ENCODE measurements at regions not wholly inside any gene's neighbourhood (a gene's known extent, or its start where the extent isn't known, plus 50 kb on each side); places are given as distances from the start of the nearest gene placed in this dataset.

DNA sequence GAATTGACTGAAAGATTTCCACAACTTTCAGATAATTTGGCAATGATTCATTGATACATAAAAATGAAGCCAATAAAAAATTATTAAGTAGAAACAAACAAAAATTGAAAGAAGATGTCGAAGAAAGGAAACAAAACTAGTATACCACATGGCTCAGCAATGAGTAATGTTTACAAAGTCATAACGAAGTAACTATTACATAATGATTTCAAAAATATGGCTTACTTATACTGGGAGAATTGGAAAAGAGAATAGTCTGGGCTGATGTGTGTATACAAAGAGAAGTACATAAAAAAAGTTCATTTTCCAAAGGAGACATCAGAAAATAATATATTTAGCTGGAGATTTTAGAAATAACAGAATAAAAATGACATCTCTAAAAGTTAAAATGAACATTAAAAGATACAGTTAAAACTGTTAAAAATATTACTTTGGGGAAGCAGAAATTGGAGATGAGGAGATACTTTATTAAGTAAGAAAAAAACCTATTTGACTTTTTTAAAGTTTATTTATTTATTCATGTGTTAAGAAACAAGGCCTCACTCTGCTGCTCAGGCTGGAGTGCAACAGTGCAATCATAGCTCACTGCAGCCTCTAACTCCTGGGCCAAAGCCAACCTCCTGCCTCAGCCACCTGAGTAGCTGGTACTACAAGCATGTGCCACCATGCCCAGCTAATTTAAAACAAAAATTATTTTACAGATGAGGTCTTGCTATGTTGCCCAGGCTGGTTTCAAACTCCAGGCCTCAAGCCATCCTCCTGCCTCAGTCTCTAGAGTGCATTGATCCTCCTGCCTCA lies 409.7 kb upstream of the PIK3C3 start:
- H3K4me3 ChIP-seq (ENCODE audit: low read depth, low read length) = no peak overlapping the region
- TF ChIP-seq, protein P1, sequence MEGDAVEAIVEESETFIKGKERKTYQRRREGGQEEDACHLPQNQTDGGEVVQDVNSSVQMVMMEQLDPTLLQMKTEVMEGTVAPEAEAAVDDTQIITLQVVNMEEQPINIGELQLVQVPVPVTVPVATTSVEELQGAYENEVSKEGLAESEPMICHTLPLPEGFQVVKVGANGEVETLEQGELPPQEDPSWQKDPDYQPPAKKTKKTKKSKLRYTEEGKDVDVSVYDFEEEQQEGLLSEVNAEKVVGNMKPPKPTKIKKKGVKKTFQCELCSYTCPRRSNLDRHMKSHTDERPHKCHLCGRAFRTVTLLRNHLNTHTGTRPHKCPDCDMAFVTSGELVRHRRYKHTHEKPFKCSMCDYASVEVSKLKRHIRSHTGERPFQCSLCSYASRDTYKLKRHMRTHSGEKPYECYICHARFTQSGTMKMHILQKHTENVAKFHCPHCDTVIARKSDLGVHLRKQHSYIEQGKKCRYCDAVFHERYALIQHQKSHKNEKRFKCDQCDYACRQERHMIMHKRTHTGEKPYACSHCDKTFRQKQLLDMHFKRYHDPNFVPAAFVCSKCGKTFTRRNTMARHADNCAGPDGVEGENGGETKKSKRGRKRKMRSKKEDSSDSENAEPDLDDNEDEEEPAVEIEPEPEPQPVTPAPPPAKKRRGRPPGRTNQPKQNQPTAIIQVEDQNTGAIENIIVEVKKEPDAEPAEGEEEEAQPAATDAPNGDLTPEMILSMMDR (IDR thresholded peaks at IDR 0.05; ENCODE audit: insufficient read depth, low read depth, low read length) = no peak
- DNase-seq (ENCODE audit: low read depth) = no peak

DNA sequence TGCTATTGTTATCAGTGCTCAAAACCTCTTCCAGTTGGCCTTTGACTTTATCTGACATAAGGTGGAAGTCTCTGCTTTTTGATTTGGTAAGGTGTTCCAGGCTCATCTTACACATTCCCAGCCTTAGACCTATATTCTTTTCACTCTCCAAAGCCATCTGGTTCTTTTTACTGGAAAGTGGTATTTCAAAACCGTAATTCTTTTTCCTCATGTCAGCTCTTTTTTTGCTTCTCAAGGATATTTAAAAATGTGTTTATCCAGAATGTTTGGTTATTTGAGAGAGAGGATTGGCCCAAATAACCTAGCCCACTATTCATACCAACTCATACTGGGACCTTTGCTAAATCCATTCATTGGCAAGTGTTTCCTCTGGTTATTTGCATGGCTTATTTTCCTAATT lies 411.2 kb upstream of the PIK3C3 start:
- no peak for DNase-seq (ENCODE audit: low read depth)
- TF ChIP-seq, protein P1 (IDR thresholded peaks at IDR 0.05; ENCODE audit: insufficient read depth, low read depth, low read length) = no peak
- H3K4me3 ChIP-seq (ENCODE audit: low read depth, low read length) = no peak overlapping the region

DNA sequence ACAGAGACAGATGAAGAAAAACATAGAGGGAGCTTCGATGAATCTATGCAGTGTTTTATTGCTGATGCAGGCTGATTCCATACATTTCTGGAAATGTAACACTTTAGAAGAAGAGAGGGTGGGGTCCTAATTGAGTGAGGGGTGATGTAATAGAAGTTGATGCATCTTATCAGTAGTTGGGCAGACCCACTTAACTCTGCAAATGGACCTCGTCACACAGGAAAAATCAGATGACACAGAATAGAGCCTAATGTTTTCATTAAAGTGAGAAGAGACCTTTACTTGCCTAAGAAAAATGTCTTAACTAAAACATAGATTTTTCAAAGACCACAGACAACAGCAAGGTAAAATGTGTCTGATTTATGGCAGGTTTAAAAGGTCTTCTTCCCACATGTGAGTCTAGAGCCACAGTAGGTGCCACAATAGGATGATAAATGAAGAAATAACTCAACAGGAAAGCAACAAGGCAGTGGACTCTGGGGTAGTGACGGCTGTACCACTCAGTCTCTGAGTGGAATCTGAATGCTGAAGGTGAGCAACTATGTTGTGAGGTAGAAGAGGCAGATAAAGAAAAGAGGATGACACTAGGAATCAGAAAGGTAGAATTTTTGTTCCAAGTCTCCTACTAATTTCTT lies 414.7 kb upstream of the PIK3C3 start:
- no peak overlapping the region for H3K4me3 ChIP-seq (ENCODE audit: low read depth, low read length)
- DNase-seq (ENCODE audit: low read depth) = no peak
- TF ChIP-seq, protein P1 (IDR thresholded peaks at IDR 0.05; ENCODE audit: insufficient read depth, low read depth, low read length) = no peak

- TF ChIP-seq, protein P1 (IDR thresholded peaks at IDR 0.05; ENCODE audit: insufficient read depth, low read depth, low read length) = no peak
- DNase-seq (ENCODE audit: low read depth) = no peak
- no peak overlapping the region for H3K4me3 ChIP-seq (ENCODE audit: low read depth, low read length)
These were observed 416.3 kb upstream of the PIK3C3 start for GRCh38 chr18:41538751-41539150.

GRCh38 chr18:41537666-41538065 lies 417.4 kb upstream of the PIK3C3 start:
- no peak for DNase-seq (ENCODE audit: low read depth)
- TF ChIP-seq, protein P1 (IDR thresholded peaks at IDR 0.05; ENCODE audit: insufficient read depth, low read depth, low read length) = no peak
- H3K4me3 ChIP-seq (ENCODE audit: low read depth, low read length) = no peak overlapping the region

- DNase-seq (ENCODE audit: low read depth) = no peak
These were observed 422.5 kb upstream of the PIK3C3 start for GRCh38 chr18:41532344-41533086.

More at GRCh38 chr18:41532344-41533086, 422.5 kb upstream of the PIK3C3 start:
- TF ChIP-seq, protein P1 (IDR thresholded peaks at IDR 0.05; ENCODE audit: insufficient read depth, low read depth, low read length) = no peak
- no peak overlapping the region for H3K4me3 ChIP-seq (ENCODE audit: low read depth, low read length)

Measured in fibroblast of villous mesenchyme (primary cell).